LHCN-M2 (cell line): ENCODE measurements at regions not wholly inside any gene's neighbourhood (a gene's known extent, or its start where the extent isn't known, plus 50 kb on each side); places are given as distances from the start of the nearest gene placed in this dataset.
A peak's percentile ranks its signal among the peaks of the same experiment; 100 is the strongest.

Source experiments
- DNase-seq: peaks from one replicate; pipeline ENCODE4 v3.0.0-alpha.2; 2012; ENCODE audit warnings: low read depth

GRCh38 chr20:22916021-22916842 lies 118.9 kb upstream of the SSTR4 start:
- no peak for DNase-seq

GRCh38 chr20:22918286-22918983 lies 116.7 kb upstream of the SSTR4 start:
- DNase-seq = peak; percentile 89

- DNase-seq = peak; percentile 64
Observed at GRCh38 chr20:22920898-22921297, 114.2 kb upstream of the SSTR4 start.

GRCh38 chr20:22921595-22922421 lies 113.3 kb upstream of the SSTR4 start:
- DNase-seq = peak; percentile 94

- DNase-seq = no peak
Observed at GRCh38 chr20:22922987-22923386, 112.1 kb upstream of the SSTR4 start.

GRCh38 chr20:22924046-22924737 lies 110.9 kb upstream of the SSTR4 start:
- peak; percentile 95 for DNase-seq

- peak; percentile 81 for DNase-seq
Observed at GRCh38 chr20:22924949-22925612, 110.0 kb upstream of the SSTR4 start.

GRCh38 chr20:22925613-22925983 lies 109.5 kb upstream of the SSTR4 start:
- peak; percentile 31 for DNase-seq

- DNase-seq = no peak
Observed at GRCh38 chr20:22927537-22927936, 107.6 kb upstream of the SSTR4 start.

- DNase-seq = no peak
Observed at GRCh38 chr20:22928679-22929078, 106.4 kb upstream of the SSTR4 start.

- DNase-seq = no peak
Observed at GRCh38 chr20:22929661-22930060, 105.5 kb upstream of the SSTR4 start.

GRCh38 chr20:22931653-22932608 lies 103.2 kb upstream of the SSTR4 start:
- DNase-seq = no peak

- DNase-seq = no peak
Observed at GRCh38 chr20:22939181-22939580, 95.9 kb upstream of the SSTR4 start.

GRCh38 chr20:22940350-22940749 lies 94.8 kb upstream of the SSTR4 start:
- no peak for DNase-seq

GRCh38 chr20:22941550-22941949 lies 93.6 kb upstream of the SSTR4 start:
- no peak for DNase-seq

GRCh38 chr20:22942742-22943141 lies 92.4 kb upstream of the SSTR4 start:
- DNase-seq = no peak

GRCh38 chr20:22944062-22944461 lies 91.0 kb upstream of the SSTR4 start:
- DNase-seq = no peak

- DNase-seq = no peak
Observed at GRCh38 chr20:22944936-22945335, 90.2 kb upstream of the SSTR4 start.

GRCh38 chr20:22946596-22946995 lies 88.5 kb upstream of the SSTR4 start:
- no peak for DNase-seq
